Tibial artery (tissue), 4 donors: ENCODE measurements at regions not wholly inside any gene's neighbourhood (a gene's known extent, or its start where the extent isn't known, plus 50 kb on each side); places are given as distances from the start of the nearest gene placed in this dataset.
"Not testable (repeated sequence)": the region's sequence is repeated elsewhere in the genome, so short reads cannot be mapped to it uniquely, and the experiment has no call there.

Source experiments
- DNase-seq, 2 donors: peaks; one replicate each; pipeline ENCODE4 v3.0.0-alpha.2; 2019
- H3K27ac ChIP-seq, 2 donors: fragments of 200-600 bp; sonication (generic) in 1 of 2; 1 replicate in 1 of 2; 2 replicates in 1 of 2; pipeline ENCODE4 v1.5.1; 2018 to 2019; ENCODE audit warnings: mild to moderate bottlenecking in 1 of 2
- H3K27me3 ChIP-seq, 2 donors: fragments of 200-600 bp; sonication (generic) in 1 of 2; one replicate each; pipeline versions ENCODE4 v1.5.1 to v1.6.0; 2016 to 2019
- H3K36me3 ChIP-seq, 3 donors: fragments of 200-600 bp; sonication (generic) in 2 of 3; one replicate each; pipeline ENCODE4 v1.5.1; 2016 to 2019; ENCODE audit warnings: mild to moderate bottlenecking in 2 of 3
- H3K4me1 ChIP-seq, 4 donors: fragments of 200-600 bp; sonication (generic) in 2 of 4; 1 replicate in 3 of 4; 2 replicates in 1 of 4; pipeline ENCODE4 v1.5.1; 2016 to 2019
- H3K4me3 ChIP-seq, 2 donors: fragments of 200-600 bp; sonication (generic) in 1 of 2; 1 replicate in 1 of 2; 2 replicates in 1 of 2; pipeline ENCODE4 v1.5.1; 2018 to 2019; ENCODE audit warnings: mild to moderate bottlenecking in 2 of 2
- H3K9me3 ChIP-seq, 3 donors: fragments of 200-600 bp; sonication (generic) in 1 of 3; one replicate each; pipeline ENCODE4 v1.5.1; 2016 to 2019
- CTCF ChIP-seq, 2 experiments: fragments of 200-600 bp in 1 of 2; fragments of 450-650 bp in 1 of 2; IDR thresholded peaks; one replicate each; pipeline ENCODE4 v1.5.1; 2017 to 2019; ENCODE audit warnings: antibody characterized with exemption in 2 of 2, mild to moderate bottlenecking in 1 of 2, moderate library complexity in 1 of 2
- intact Hi-C: fragments of 100-400 bp; cut with DNase I; formaldehyde crosslinking; loops from one replicate; pipeline ENCODE4 v1.15.0; 2023; ENCODE audit warnings: low total_unique reads

- Histone ChIP-seq H3K27ac (no peak overlapping the region), H3K27me3 (no peaks in the 10 kb centered on the region), H3K36me3 (no peaks in the 10 kb centered on the region), H3K4me1 (no peaks in the 10 kb centered on the region), H3K9me3 (no peaks in the 10 kb centered on the region), H3K4me3 (no peak overlapping the region)
- no peak for TF ChIP-seq CTCF (IDR thresholded peaks at IDR 0.05)
- intact Hi-C loops = no loop called here
- DNase-seq = no peak
These were observed 495.4 kb upstream of the MMS22L start for GRCh38 chr6:97778290-97779038.

GRCh38 chr6:97779039-97779766, 496.2 kb upstream of the MMS22L start:
- H3K36me3 ChIP-seq, intact Hi-C loops, H3K27me3 ChIP-seq: not testable (repeated sequence)

GRCh38 chr6:97790926-97791590, 508.0 kb upstream of the MMS22L start:
- Histone ChIP-seq H3K27me3 (no peaks in the 10 kb centered on the region), H3K4me3 (no peak overlapping the region), H3K36me3 (no peaks in the 10 kb centered on the region), H3K4me1 (no peaks in the 10 kb centered on the region), H3K9me3 (no peaks in the 10 kb centered on the region), H3K27ac (no peak overlapping the region)
- intact Hi-C loops = no loop called here
- DNase-seq = no peak
- TF ChIP-seq CTCF (IDR thresholded peaks at IDR 0.05) = no peak

More at GRCh38 chr6:97779039-97779766, 496.2 kb upstream of the MMS22L start:
- not testable (repeated sequence) for H3K4me1 ChIP-seq, DNase-seq, H3K27ac ChIP-seq, H3K4me3 ChIP-seq, H3K9me3 ChIP-seq

- H3K27me3 ChIP-seq = no peaks in the 10 kb centered on the region
- intact Hi-C loops = loop anchor here (2.0 kb wide), 1 partner anchor 37 kb away; no protein-coding TSS in a partner anchor
- no peak for DNase-seq
- no peaks in the 10 kb centered on the region for H3K36me3 ChIP-seq
- H3K9me3 ChIP-seq = no peaks in the 10 kb centered on the region
- no peak overlapping the region for H3K4me3 ChIP-seq
- no peak for TF ChIP-seq CTCF (IDR thresholded peaks at IDR 0.05)
- H3K4me1 ChIP-seq = no peaks in the 10 kb centered on the region
- no peak overlapping the region for H3K27ac ChIP-seq
These were observed 522.6 kb upstream of the MMS22L start for GRCh38 chr6:97805596-97805995.

GRCh38 chr6:97812940-97813339, 529.9 kb upstream of the MMS22L start:
- H3K27ac ChIP-seq = no peak overlapping the region
- no peaks in the 10 kb centered on the region for H3K36me3 ChIP-seq
- no peaks in the 10 kb centered on the region for H3K9me3 ChIP-seq
- intact Hi-C loops = no loop called here
- no peak for TF ChIP-seq CTCF (IDR thresholded peaks at IDR 0.05)
- no peak overlapping the region for H3K4me3 ChIP-seq
- DNase-seq = no peak
- no peaks in the 10 kb centered on the region for H3K4me1 ChIP-seq
- no peaks in the 10 kb centered on the region for H3K27me3 ChIP-seq
